H1 (cell line): ENCODE measurements at regions not wholly inside any gene's neighbourhood (a gene's known extent, or its start where the extent isn't known, plus 50 kb on each side); places are given as distances from the start of the nearest gene placed in this dataset.

ENCODE experiments used
- CTCF ChIA-PET: fragments of 300-600 bp; sonication (Branson Sonifier 250); formaldehyde crosslinking; loops from one replicate; lab custom pipeline; 2021; ENCODE audit not compliant: partially characterized antibody; lab: Charles Lee
- POLR2A ChIA-PET: fragments of 300-600 bp; sonication (Branson Sonifier 250); formaldehyde crosslinking; loops from one replicate; lab custom pipeline; 2021; ENCODE audit warnings: inconsistent platforms; ENCODE audit not compliant: partially characterized antibody; lab: Charles Lee
- DNase-seq, 2 experiments: peaks; one replicate each; pipeline versions ENCODE4 v3.0.0 to v3.0.0-alpha.2; 2010 to 2022; ENCODE audit warnings: low spot score in 2 of 2, low read depth in 1 of 2, mixed read lengths in 1 of 2
- FAIRE-seq: peaks from 2 replicates; lab custom pipeline; 2011; peaks lifted over from hg19 to GRCh38; lab: Jason Lieb, UNC
- H2AFZ ChIP-seq: 2 replicates; pipeline ENCODE4 v1.8.1; 2012; ENCODE audit warnings: low read length, inconsistent platforms
- H2AK5ac ChIP-seq: 2 replicates; pipeline ENCODE4 v1.6.1; 2013; ENCODE audit warnings: low read depth, low read length
- H2BK120ac ChIP-seq: replicated peaks from 2 replicates; pipeline ENCODE3; 2013; ENCODE audit warnings: low read depth, low read length, inconsistent platforms
- H2BK12ac ChIP-seq: 2 replicates; pipeline ENCODE4 v1.6.1; 2013; ENCODE audit warnings: low read depth, low read length
- H2BK15ac ChIP-seq: 2 replicates; pipeline ENCODE4 v1.6.1; 2013; ENCODE audit warnings: low read length
- H2BK20ac ChIP-seq: 2 replicates; pipeline ENCODE4 v1.6.1; 2013; ENCODE audit warnings: low read length
- H2BK5ac ChIP-seq: 2 replicates; pipeline ENCODE4 v1.6.1; 2013; ENCODE audit warnings: low read depth, low read length
- H3K14ac ChIP-seq: 2 replicates; pipeline ENCODE4 v1.6.1; 2013; ENCODE audit warnings: inconsistent platforms; ENCODE audit not compliant: insufficient read length
- H3K18ac ChIP-seq: 2 replicates; pipeline ENCODE4 v1.6.1; 2013; ENCODE audit warnings: low read length; ENCODE audit errors: extremely low read depth
- H3K23ac ChIP-seq: 2 replicates; pipeline ENCODE4 v1.6.1; 2013; ENCODE audit warnings: inconsistent platforms; ENCODE audit not compliant: insufficient read length
- H3K23me2 ChIP-seq: 2 replicates; pipeline ENCODE4 v1.6.1; 2013; ENCODE audit warnings: low read depth, low read length
- H3K27ac ChIP-seq: 2 replicates; pipeline ENCODE4 v1.6.1; 2011; ENCODE audit warnings: low read depth, low read length, inconsistent platforms
- H3K27me3 ChIP-seq, 4 experiments: replicated peaks in 1 of 4; 1 replicate in 1 of 4; 2 replicates in 3 of 4; pipeline versions ENCODE4 v1.6.1 to v1.8.1; 2011 to 2013; ENCODE audit warnings: low read length in 3 of 4, mild to moderate bottlenecking in 3 of 4, inconsistent platforms in 2 of 4, mixed read lengths in 2 of 4, moderate library complexity in 1 of 4; ENCODE audit not compliant: control insufficient read depth in 3 of 4, insufficient read depth in 3 of 4; ENCODE audit errors: extremely low read depth in 1 of 4
- H3K36me3 ChIP-seq, 4 experiments: 2 replicates each; pipeline versions ENCODE4 v1.6.1 to v1.8.1; 2011 to 2013; ENCODE audit warnings: mild to moderate bottlenecking in 4 of 4, low read length in 3 of 4, moderate library complexity in 2 of 4, control low read depth in 1 of 4, inconsistent platforms in 1 of 4; ENCODE audit not compliant: insufficient read depth in 4 of 4, control insufficient read depth in 2 of 4
- H3K4ac ChIP-seq: replicated peaks from 2 replicates; pipeline ENCODE3; 2013; ENCODE audit warnings: low read length, low read depth, mixed read lengths, inconsistent platforms; ENCODE audit not compliant: insufficient read length
- H3K4me1 ChIP-seq, 4 experiments: replicated peaks in 1 of 4; 1 replicate in 1 of 4; 2 replicates in 3 of 4; pipeline versions ENCODE4 v1.6.1 to v1.8.1; 2011 to 2013; ENCODE audit warnings: low read length in 3 of 4, inconsistent platforms in 2 of 4, mixed read lengths in 1 of 4; ENCODE audit not compliant: insufficient read depth in 4 of 4, control insufficient read depth in 3 of 4
- H3K4me2 ChIP-seq, 2 experiments: 2 replicates each; pipeline versions ENCODE4 v1.6.1 to v1.8.1; 2011 to 2013; ENCODE audit warnings: low read depth in 2 of 2, low read length in 2 of 2, control low read depth in 1 of 2, inconsistent platforms in 1 of 2, mild to moderate bottlenecking in 1 of 2; ENCODE audit not compliant: insufficient read depth in 1 of 2
- H3K4me3 ChIP-seq, 4 experiments: fragments of 200-600, 300-600 bp in 1 of 4; sonication (generic), shearing (Covaris generic), sonication (Bioruptor Twin) in 1 of 4; 2 replicates each; pipeline versions ENCODE4 v1.5.1 to v1.8.1; 2011 to 2016; ENCODE audit warnings: low read length in 4 of 4, low read depth in 3 of 4, control low read depth in 2 of 4, inconsistent platforms in 2 of 4, mild to moderate bottlenecking in 2 of 4, mixed read lengths in 1 of 4, moderate library complexity in 1 of 4; ENCODE audit not compliant: insufficient read depth in 2 of 4; ENCODE audit errors: extremely low read depth in 1 of 4
- H3K56ac ChIP-seq: replicated peaks from 2 replicates; pipeline ENCODE3; 2013; ENCODE audit warnings: low read depth, mild to moderate bottlenecking, mixed read lengths, low read length, inconsistent platforms; ENCODE audit not compliant: insufficient read length
- H3K79me1 ChIP-seq: 2 replicates; pipeline ENCODE4 v1.6.1; 2013; ENCODE audit warnings: low read depth, low read length, control low read depth
- H3K79me2 ChIP-seq, 2 experiments: 2 replicates each; pipeline versions ENCODE4 v1.6.1 to v1.8.1; 2012 to 2013; ENCODE audit warnings: low read length in 2 of 2, mild to moderate bottlenecking in 2 of 2, inconsistent platforms in 1 of 2; ENCODE audit not compliant: insufficient read depth in 2 of 2, control insufficient read depth in 1 of 2
- H3K9ac ChIP-seq, 4 experiments: replicated peaks in 1 of 4; 1 replicate in 1 of 4; 2 replicates in 3 of 4; pipeline versions ENCODE4 v1.6.1 to v1.8.1; 2011 to 2013; ENCODE audit warnings: low read depth in 3 of 4, low read length in 3 of 4, control low read depth in 2 of 4, mild to moderate bottlenecking in 2 of 4, moderate library complexity in 2 of 4, inconsistent platforms in 1 of 4; ENCODE audit errors: extremely low read depth in 1 of 4
- H3K9me3 ChIP-seq, 2 experiments: 2 replicates each; pipeline versions ENCODE4 v1.6.1 to v1.8.1; 2012 to 2013; ENCODE audit warnings: mild to moderate bottlenecking in 2 of 2, moderate library complexity in 2 of 2, control low read depth in 1 of 2, inconsistent platforms in 1 of 2, low read depth in 1 of 2, low read length in 1 of 2, mixed read lengths in 1 of 2; ENCODE audit not compliant: insufficient read depth in 2 of 2
- H4K20me1 ChIP-seq, 2 experiments: replicated peaks in 1 of 2; 2 replicates each; pipeline versions ENCODE3 to v1.8.1; 2011 to 2013; ENCODE audit warnings: inconsistent platforms in 2 of 2, low read length in 2 of 2, mild to moderate bottlenecking in 1 of 2; ENCODE audit not compliant: insufficient read depth in 2 of 2, control insufficient read depth in 1 of 2
- H4K5ac ChIP-seq: 2 replicates; pipeline ENCODE4 v1.6.1; 2013; ENCODE audit warnings: low read length, low read depth, mixed read lengths, inconsistent platforms; ENCODE audit not compliant: insufficient read length
- H4K8ac ChIP-seq: 2 replicates; pipeline ENCODE4 v1.8.0; 2013; ENCODE audit warnings: mild to moderate bottlenecking, moderate library complexity, low read length, inconsistent platforms; ENCODE audit not compliant: insufficient read depth; ENCODE audit errors: extremely low read depth
- H4K91ac ChIP-seq: replicated peaks from 2 replicates; pipeline ENCODE3; 2013; ENCODE audit warnings: low read length, mixed read lengths, inconsistent platforms; ENCODE audit not compliant: insufficient read length
- CBX5 ChIP-seq: fragments of 300-800, 300-1000 bp; sonication (generic); IDR thresholded peaks from 2 replicates; pipeline ENCODE4 v1.7.1; 2016; ENCODE audit warnings: antibody characterized with exemption, low read length, low read depth
- CREB1 ChIP-seq: IDR thresholded peaks from 2 replicates; pipeline ENCODE4 v1.6.1; 2012; ENCODE audit warnings: inconsistent platforms
- CTCF ChIP-seq, 3 experiments: IDR thresholded peaks; 1 replicate in 2 of 3; 2 replicates in 1 of 3; pipeline versions ENCODE4 v1.5.1 to v1.6.1; 2011; ENCODE audit warnings: low read length in 3 of 3, mild to moderate bottlenecking in 3 of 3, inconsistent platforms in 2 of 3, low read depth in 1 of 3, moderate library complexity in 1 of 3; ENCODE audit not compliant: insufficient read depth in 1 of 3; ENCODE audit errors: control extremely low read depth in 1 of 3
- EZH2 ChIP-seq: fragments of 200-600 bp; sonication (generic); IDR thresholded peaks from 2 replicates; pipeline ENCODE4 v1.7.1; 2012; ENCODE audit warnings: low read depth, mild to moderate bottlenecking, moderate library complexity, low read length, inconsistent platforms; ENCODE audit not compliant: severe bottlenecking
- FOSL1 ChIP-seq: IDR thresholded peaks from 2 replicates; pipeline ENCODE4 v1.6.1; 2011; ENCODE audit warnings: mild to moderate bottlenecking, low read depth, low read length, moderate library complexity; ENCODE audit not compliant: insufficient read depth
- HDAC2 ChIP-seq, 2 experiments: fragments of 300-600 bp in 1 of 2; sonication (generic) in 1 of 2; IDR thresholded peaks; 2 replicates each; pipeline ENCODE4 v1.6.1; 2011 to 2012; ENCODE audit warnings: low read depth in 2 of 2, low read length in 2 of 2, mild to moderate bottlenecking in 2 of 2, moderate library complexity in 2 of 2, borderline replicate concordance in 1 of 2, inconsistent platforms in 1 of 2
- JUN ChIP-seq: IDR thresholded peaks from 2 replicates; pipeline ENCODE4 v1.6.1; 2011; ENCODE audit warnings: low read depth, mild to moderate bottlenecking, improper control_type of control experiment, low read length
- KDM4A ChIP-seq: IDR thresholded peaks from one replicate; pipeline ENCODE4 v1.7.1; 2012; ENCODE audit warnings: low read depth, mild to moderate bottlenecking, moderate library complexity, low read length, inconsistent platforms; ENCODE audit not compliant: severe bottlenecking
- RAD21 ChIP-seq, 2 experiments: IDR thresholded peaks in 1 of 2; conservative IDR thresholded peaks in 1 of 2; 2 replicates each; pipeline ENCODE4 v1.6.1; 2011; ENCODE audit warnings: low read depth in 2 of 2, low read length in 2 of 2, improper control_type of control experiment in 1 of 2, inconsistent platforms in 1 of 2, mild to moderate bottlenecking in 1 of 2, moderate library complexity in 1 of 2
- SIN3A ChIP-seq, 2 experiments: IDR thresholded peaks in 1 of 2; conservative IDR thresholded peaks in 1 of 2; 2 replicates each; pipeline ENCODE4 v1.6.1; 2011 to 2012; ENCODE audit warnings: low read length in 2 of 2, improper control_type of control experiment in 1 of 2, low read depth in 1 of 2, mild to moderate bottlenecking in 1 of 2
- WGBS, 2 experiments: shearing (Covaris generic) in 1 of 2; methylation state at CpG; one replicate each; pipeline versions ENCODE4 v1.1.6 to v1.1.7; 2013 to 2015; ENCODE audit warnings: low lambda C conversion rate in 2 of 2, mixed read lengths in 2 of 2, inconsistent platforms in 1 of 2, low coverage in 1 of 2, missing lambda C conversion rate in 1 of 2; ENCODE audit not compliant: insufficient replicate concordance in 2 of 2, insufficient coverage in 1 of 2, insufficient read length in 1 of 2; ENCODE audit errors: extremely low coverage in 1 of 2, missing lambda C conversion rate in 1 of 2; 5-methylcytosine and 5-hydroxymethylcytosine counted together

GRCh38 chr5:45089870-45090269 lies 281.1 kb downstream of the MRPS30 start:
- H3K9ac ChIP-seq, result no peak overlapping the region
- H4K91ac ChIP-seq, result no peak overlapping the region
- H3K23me2 ChIP-seq, result no peaks in the 10 kb centered on the region; the same call in 1 of the 2 replicates
- no peak overlapping the region for H3K27ac ChIP-seq
- no peak overlapping the region for H2BK20ac ChIP-seq
- ChIA-PET CTCF (no interaction called here), POLR2A (no interaction called here)
- H4K8ac ChIP-seq, result no peak overlapping the region
- no peak overlapping the region for H3K4me2 ChIP-seq
- H3K56ac ChIP-seq, result no peak overlapping the region
- H3K23ac ChIP-seq, result no peak overlapping the region
- WGBS, 2 experiments, result 100% methylated on average over 1 of the region's 1 CpG; no CpG with 5 or more reads in 1 of the 2 experiments
- no peaks in the 10 kb centered on the region for H3K79me1 ChIP-seq
- no peaks in the 10 kb centered on the region for H3K4me1 ChIP-seq
- H3K36me3 ChIP-seq, result no peaks in the 10 kb centered on the region
- FAIRE-seq (no peak), DNase-seq (no peak)
- no peaks in the 10 kb centered on the region for H3K79me2 ChIP-seq
- no peaks in the 10 kb centered on the region for H3K27me3 ChIP-seq
- no peak overlapping the region for H3K18ac ChIP-seq
- H2BK15ac ChIP-seq, result no peak overlapping the region
- no peaks in the 10 kb centered on the region for H4K20me1 ChIP-seq
- no peak overlapping the region for H2AK5ac ChIP-seq
- H4K5ac ChIP-seq, result no peak overlapping the region
- peak overlapping the region; percentile 1; the same call in 1 of the 2 replicates for H2AFZ ChIP-seq
- H3K9me3 ChIP-seq, result no peaks in the 10 kb centered on the region
- TF ChIP-seq CREB1 (no peak), KDM4A (no peak), CBX5 (no peak), EZH2 (no peak), RAD21 (IDR thresholded peaks at IDR 0.05 in 1 of 2, conservative IDR thresholded peaks at IDR 0.05 in 1 of 2; ENCODE audit: low read depth in 2 of 2, low read length in 2 of 2) (peak; percentile 14 to 37; a peak in 1 of 4 replicates), SIN3A (conservative IDR thresholded peaks at IDR 0.05 in 1 of 2, IDR thresholded peaks at IDR 0.05 in 1 of 2; ENCODE audit: low read depth in 1 of 2, low read length in 2 of 2) (no peak), HDAC2 (IDR thresholded peaks at IDR 0.05; ENCODE audit: borderline replicate concordance in 1 of 2, low read depth in 2 of 2, low read length in 2 of 2) (no peak), JUN (no peak), CTCF (IDR thresholded peaks at IDR 0.05; ENCODE audit: control extremely low read depth in 1 of 3, insufficient read depth in 1 of 3, low read depth in 1 of 3, low read length in 3 of 3) (0 out of 4 replicates have a peak, but pooled peaks of 1 of the 3 experiments have one; percentile 10), FOSL1 (no peak)
- TF ChIP-seq, all 59 proteins: peak for 2
- H3K14ac ChIP-seq, result no peak overlapping the region
- no peak overlapping the region for H2BK12ac ChIP-seq
- H3K4ac ChIP-seq, result no peak overlapping the region
- H3K4me3 ChIP-seq, result no peak overlapping the region
- no peak overlapping the region for H2BK5ac ChIP-seq
- H2BK120ac ChIP-seq, result no peak overlapping the region
